Parathyroid adenoma (tissue), 2 donors: ENCODE measurements at regions not wholly inside any gene's neighbourhood (a gene's known extent, or its start where the extent isn't known, plus 50 kb on each side); places are given as distances from the start of the nearest gene placed in this dataset.

Experiments
- H2AFZ ChIP-seq: fragments of 300-600 bp; sonication (generic); one replicate; pipeline ENCODE4 v1.7.0; 2017; ENCODE audit warnings: antibody characterized with exemption, mild to moderate bottlenecking
- H3K27ac ChIP-seq: fragments of 300-600 bp; sonication (generic); one replicate; pipeline ENCODE4 v1.7.0; 2017
- H3K27me3 ChIP-seq: fragments of 300-600 bp; sonication (generic); one replicate; pipeline ENCODE4 v1.7.0; 2017; ENCODE audit warnings: low read length; ENCODE audit not compliant: control insufficient read depth, insufficient read depth
- H3K36me3 ChIP-seq: fragments of 300-600 bp; sonication (generic); one replicate; pipeline ENCODE4 v1.7.0; 2017; ENCODE audit warnings: low read length; ENCODE audit not compliant: control insufficient read depth, insufficient read depth
- H3K4me1 ChIP-seq: fragments of 300-600 bp; sonication (generic); one replicate; pipeline ENCODE4 v1.7.0; 2017; ENCODE audit warnings: control low read depth
- H3K4me2 ChIP-seq: fragments of 300-600 bp; sonication (generic); one replicate; pipeline ENCODE4 v1.7.0; 2017; ENCODE audit warnings: low read length
- H3K4me3 ChIP-seq: fragments of 300-600 bp; sonication (generic); one replicate; pipeline ENCODE4 v1.7.0; 2017; ENCODE audit warnings: low read depth, low read length
- H3K79me2 ChIP-seq: fragments of 300-600 bp; sonication (generic); one replicate; pipeline ENCODE4 v1.7.0; 2017; ENCODE audit warnings: control low read depth
- H3K9ac ChIP-seq: fragments of 300-600 bp; sonication (generic); one replicate; pipeline ENCODE4 v1.7.0; 2017; ENCODE audit warnings: mild to moderate bottlenecking
- H3K9me3 ChIP-seq: fragments of 300-600 bp; sonication (generic); one replicate; pipeline ENCODE4 v1.7.0; 2017; ENCODE audit warnings: low read length; ENCODE audit not compliant: control insufficient read depth
- CTCF ChIP-seq: fragments of 300-600 bp; sonication (generic); IDR thresholded peaks from one replicate; pipeline ENCODE4 v1.7.0; 2017; ENCODE audit warnings: antibody characterized with exemption, mild to moderate bottlenecking
- donor health status: primary hyperparathyroidism.

DNA sequence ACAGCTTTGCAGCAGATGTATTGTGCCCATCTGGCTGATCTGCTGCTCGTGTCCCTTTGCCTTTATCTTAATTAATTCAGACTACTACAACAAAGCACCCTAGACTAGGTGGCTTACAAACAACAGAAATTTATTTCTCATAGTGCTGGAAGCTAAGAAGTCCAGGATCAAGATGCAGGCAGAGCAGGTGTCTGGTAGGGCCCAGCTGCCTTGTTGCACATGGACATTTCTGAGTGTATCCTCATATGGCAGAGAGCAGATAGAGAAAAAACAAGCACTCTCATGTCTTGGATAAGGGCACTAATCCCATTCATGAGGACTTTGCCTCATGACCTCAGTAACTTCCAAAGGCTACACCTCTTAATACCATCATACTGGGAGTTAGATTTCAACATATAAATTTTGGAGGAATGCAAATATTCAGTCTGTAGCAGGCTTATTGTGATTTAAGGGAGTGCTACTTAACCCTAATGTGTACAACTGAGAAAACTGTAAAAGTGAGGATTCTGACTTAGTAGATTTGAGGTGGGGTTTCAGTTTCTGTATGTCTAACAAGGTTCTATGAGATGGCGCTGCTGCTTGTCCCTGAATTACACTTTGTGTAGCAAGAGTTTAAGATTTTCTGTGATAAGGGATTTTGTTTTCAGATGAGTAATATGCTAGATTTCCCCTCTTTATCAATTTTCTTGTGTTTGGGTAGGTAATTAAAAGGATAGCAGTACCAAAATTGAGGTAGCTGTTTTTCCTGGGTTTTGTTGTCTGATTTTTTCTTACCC lies 473.2 kb upstream of the TECRL start:
- no peaks in the 10 kb centered on the region for H3K4me1 ChIP-seq
- no peak overlapping the region for H2AFZ ChIP-seq
- H3K27me3 ChIP-seq, result no peaks in the 10 kb centered on the region
- H3K9me3 ChIP-seq, result no peaks in the 10 kb centered on the region
- H3K9ac ChIP-seq, result no peak overlapping the region
- TF ChIP-seq CTCF, result no peak
- no peaks in the 10 kb centered on the region for H3K79me2 ChIP-seq
- no peaks in the 10 kb centered on the region for H3K36me3 ChIP-seq
- H3K27ac ChIP-seq, result no peak overlapping the region
- H3K4me2 ChIP-seq, result no peak overlapping the region
- no peak overlapping the region for H3K4me3 ChIP-seq

GRCh38 chr4:64880557-64880956 lies 471.3 kb upstream of the TECRL start:
- Histone ChIP-seq H3K9me3 (no peaks in the 10 kb centered on the region), H3K4me3 (no peak overlapping the region), H2AFZ (no peak overlapping the region), H3K4me2 (no peak overlapping the region), H3K27me3 (no peaks in the 10 kb centered on the region), H3K79me2 (no peaks in the 10 kb centered on the region), H3K4me1 (no peaks in the 10 kb centered on the region), H3K9ac (no peak overlapping the region), H3K36me3 (no peaks in the 10 kb centered on the region), H3K27ac (no peak overlapping the region)
- TF ChIP-seq CTCF, result no peak

GRCh38 chr4:64876021-64876420 lies 466.8 kb upstream of the TECRL start:
- Histone ChIP-seq H3K36me3 (no peaks in the 10 kb centered on the region), H3K9me3 (no peaks in the 10 kb centered on the region), H3K4me1 (no peaks in the 10 kb centered on the region), H3K4me3 (no peak overlapping the region), H3K27me3 (no peaks in the 10 kb centered on the region), H3K79me2 (no peaks in the 10 kb centered on the region), H3K27ac (no peak overlapping the region), H3K4me2 (no peak overlapping the region), H3K9ac (no peak overlapping the region), H2AFZ (no peak overlapping the region)
- TF ChIP-seq CTCF, result no peak

- Histone ChIP-seq H3K4me2 (no peak overlapping the region), H3K79me2 (no peaks in the 10 kb centered on the region), H3K27me3 (no peaks in the 10 kb centered on the region), H3K4me3 (no peak overlapping the region), H3K4me1 (no peaks in the 10 kb centered on the region), H3K27ac (no peak overlapping the region), H3K9me3 (no peaks in the 10 kb centered on the region), H3K9ac (no peak overlapping the region), H2AFZ (no peak overlapping the region), H3K36me3 (no peaks in the 10 kb centered on the region)
- TF ChIP-seq CTCF, result no peak
Measured at GRCh38 chr4:64870558-64870957, 461.3 kb upstream of the TECRL start.

GRCh38 chr4:64857815-64858214 lies 448.6 kb upstream of the TECRL start:
- H3K27ac ChIP-seq, result no peak overlapping the region
- no peaks in the 10 kb centered on the region for H3K36me3 ChIP-seq
- no peak for TF ChIP-seq CTCF
- no peaks in the 10 kb centered on the region for H3K79me2 ChIP-seq
- H2AFZ ChIP-seq, result no peak overlapping the region
- no peak overlapping the region for H3K4me3 ChIP-seq
- H3K4me2 ChIP-seq, result no peak overlapping the region
- no peaks in the 10 kb centered on the region for H3K9me3 ChIP-seq
- no peaks in the 10 kb centered on the region for H3K4me1 ChIP-seq
- no peaks in the 10 kb centered on the region for H3K27me3 ChIP-seq
- no peak overlapping the region for H3K9ac ChIP-seq
